HL-60 (cell line): ENCODE measurements at regions not wholly inside any gene's neighbourhood (a gene's known extent, or its start where the extent isn't known, plus 50 kb on each side); places are given as distances from the start of the nearest gene placed in this dataset.

Source experiments
- DNase-seq, 2 experiments: peaks; one replicate each; pipeline ENCODE4 v3.0.0-alpha.2; 2010 to 2020; ENCODE audit warnings: low read depth in 1 of 2, low spot score in 1 of 2
- H3K27ac ChIP-seq: fragments of 250-450 bp; sonication (Bioruptor Pico); replicated peaks from 2 replicates; pipeline ENCODE4 v1.5.1; 2020; ENCODE audit warnings: mild to moderate bottlenecking, moderate library complexity
- H3K27me3 ChIP-seq: fragments of 250-450 bp; sonication (Bioruptor Pico); 2 replicates; pipeline ENCODE4 v1.5.1; 2021; ENCODE audit warnings: mild to moderate bottlenecking, moderate library complexity; ENCODE audit not compliant: insufficient read depth, poor library complexity, severe bottlenecking
- H3K4me3 ChIP-seq: replicated peaks from 2 replicates; pipeline ENCODE4 v1.5.1; 2011; ENCODE audit warnings: mild to moderate bottlenecking, control low read depth, low read length; ENCODE audit not compliant: insufficient read depth
- CTCF ChIP-seq: IDR thresholded peaks from one replicate; pipeline ENCODE4 v1.5.1; 2011; ENCODE audit warnings: low read length, control low read depth, inconsistent platforms; ENCODE audit not compliant: insufficient read depth
- GABPA ChIP-seq: IDR thresholded peaks from 2 replicates; pipeline ENCODE4 v1.6.1; 2012; ENCODE audit warnings: low read depth
- POLR2AphosphoS5 ChIP-seq: IDR thresholded peaks from 2 replicates; pipeline ENCODE4 v1.6.1; 2012; ENCODE audit warnings: low read depth
- REST ChIP-seq: IDR thresholded peaks from 2 replicates; pipeline ENCODE4 v1.6.1; 2012; ENCODE audit warnings: low read depth; ENCODE audit not compliant: insufficient replicate concordance
- SPI1 ChIP-seq: IDR thresholded peaks from 2 replicates; pipeline ENCODE4 v1.6.1; 2012; ENCODE audit warnings: low read depth, mild to moderate bottlenecking, borderline replicate concordance

- no peak for DNase-seq
- Histone ChIP-seq H3K27me3 (no peaks in the 10 kb centered on the region), H3K27ac (no peak overlapping the region), H3K4me3 (no peak overlapping the region)
- no peak for TF ChIP-seq SPI1
- TF ChIP-seq REST: no peak
- TF ChIP-seq CTCF: no peak
- TF ChIP-seq POLR2AphosphoS5: no peak
- no peak for TF ChIP-seq GABPA
Observed at GRCh38 chr2:155755481-155755880, 577.0 kb downstream of the NR4A2 start.

- Histone ChIP-seq H3K27me3 (no peaks in the 10 kb centered on the region), H3K4me3 (no peak overlapping the region), H3K27ac (no peak overlapping the region)
- no peak for TF ChIP-seq REST
- TF ChIP-seq CTCF: no peak
- TF ChIP-seq POLR2AphosphoS5: no peak
- TF ChIP-seq GABPA: no peak
- TF ChIP-seq SPI1: no peak
- no peak for DNase-seq
Observed at GRCh38 chr2:155748131-155748530, 584.4 kb downstream of the NR4A2 start.

- Histone ChIP-seq H3K27me3 (no peaks in the 10 kb centered on the region), H3K4me3 (no peak overlapping the region), H3K27ac (no peak overlapping the region)
- no peak for DNase-seq
- TF ChIP-seq GABPA: no peak
- TF ChIP-seq REST: no peak
- no peak for TF ChIP-seq POLR2AphosphoS5
- TF ChIP-seq CTCF: no peak
Observed at GRCh38 chr2:155747531-155747930, 585.0 kb downstream of the NR4A2 start.
